ENCODE measurements at regions not wholly inside any gene's neighbourhood (a gene's known extent, or its start where the extent isn't known, plus 50 kb on each side); places are given as distances from the start of the nearest gene placed in this dataset.

DNA sequence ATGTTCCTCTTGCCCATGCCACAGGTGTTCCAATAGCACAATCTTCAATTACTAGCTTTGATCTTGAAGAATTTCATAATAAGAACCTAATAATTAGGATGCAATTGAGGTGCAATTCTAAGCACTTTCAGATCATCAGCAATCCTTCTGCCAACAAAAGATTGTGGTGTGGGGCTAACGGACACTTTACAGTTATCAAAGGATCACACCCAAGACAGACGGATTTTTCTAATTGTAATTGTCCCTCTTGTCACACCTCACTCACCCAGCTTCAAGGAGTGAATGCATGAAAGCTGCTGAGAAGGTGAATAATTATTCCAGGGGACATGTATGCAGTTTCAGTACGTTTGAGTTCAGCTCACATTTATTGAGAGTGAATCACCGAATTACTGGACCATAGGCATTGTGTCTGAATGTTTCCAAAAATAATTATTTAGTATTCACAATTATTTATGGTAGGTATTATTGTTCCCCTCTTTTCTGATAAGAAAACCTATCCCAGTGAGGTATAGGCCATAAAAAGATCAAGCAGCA, 438.5 kb upstream of the TRIB2 start:
- no peak overlapping the region for H3K4me2 ChIP-seq (ENCODE audit: insufficient read depth, low read length)

GRCh38 chr2:12282780-12283695, 433.7 kb upstream of the TRIB2 start:
- no peak overlapping the region for H3K4me2 ChIP-seq (ENCODE audit: insufficient read depth, low read length)
- H3K4me3 ChIP-seq (ENCODE audit: low read depth in 1 of 2, low read length in 2 of 2), result no peak overlapping the region
- H3K27me3 ChIP-seq (ENCODE audit: insufficient read depth, low read length, poor library complexity), result no peaks in the 10 kb centered on the region
- H3K27ac ChIP-seq (ENCODE audit: low read length), result no peak overlapping the region
- DNase-seq (no peak), ATAC-seq (ENCODE audit: insufficient read depth, low read depth) (no peak)
- H3K9me3 ChIP-seq (ENCODE audit: insufficient read depth, low read length, severe bottlenecking), result no peaks in the 10 kb centered on the region
- no peak for TF ChIP-seq EZH2 (IDR thresholded peaks at IDR 0.05; ENCODE audit: borderline replicate concordance, low read depth, low read length, severe bottlenecking)
- H3K36me3 ChIP-seq (ENCODE audit: insufficient read depth, low read length), result no peaks in the 10 kb centered on the region
- H3K4me1 ChIP-seq (ENCODE audit: insufficient read depth, low read length), result no peaks in the 10 kb centered on the region
- H2AFZ ChIP-seq (ENCODE audit: low read depth, low read length), result no peak overlapping the region
- no peaks in the 10 kb centered on the region for H4K20me1 ChIP-seq (ENCODE audit: insufficient read depth, low read length)
- H3K9ac ChIP-seq (ENCODE audit: low read depth, low read length), result no peak overlapping the region
- no peaks in the 10 kb centered on the region for H3K79me2 ChIP-seq (ENCODE audit: insufficient read depth, low read length)

More for the DNA sequence above, 438.5 kb upstream of the TRIB2 start:
- no peak overlapping the region for H2AFZ ChIP-seq (ENCODE audit: low read depth, low read length)
- H3K36me3 ChIP-seq (ENCODE audit: insufficient read depth, low read length), result no peaks in the 10 kb centered on the region
- ATAC-seq (ENCODE audit: insufficient read depth, low read depth) (no peak), DNase-seq (no peak)
- peaks cover 7% of the 10 kb centered on the region; the same call in 1 of the 2 replicates for H3K4me1 ChIP-seq (ENCODE audit: insufficient read depth, low read length)
- no peak overlapping the region for H3K4me3 ChIP-seq (ENCODE audit: low read depth in 1 of 2, low read length in 2 of 2)
- no peaks in the 10 kb centered on the region for H3K27me3 ChIP-seq (ENCODE audit: insufficient read depth, low read length, poor library complexity)
- H3K9me3 ChIP-seq (ENCODE audit: insufficient read depth, low read length, severe bottlenecking), result no peaks in the 10 kb centered on the region
- no peaks in the 10 kb centered on the region for H3K79me2 ChIP-seq (ENCODE audit: insufficient read depth, low read length)
- H4K20me1 ChIP-seq (ENCODE audit: insufficient read depth, low read length), result no peaks in the 10 kb centered on the region
- H3K9ac ChIP-seq (ENCODE audit: low read depth, low read length), result no peak overlapping the region
- H3K27ac ChIP-seq (ENCODE audit: low read length), result no peak overlapping the region
- no peak for TF ChIP-seq CTCF (IDR thresholded peaks at IDR 0.05; ENCODE audit: borderline replicate concordance, extremely low read depth, low read length, poor library complexity, severe bottlenecking)
- no peak for TF ChIP-seq EZH2 (IDR thresholded peaks at IDR 0.05; ENCODE audit: borderline replicate concordance, low read depth, low read length, severe bottlenecking)

DNA sequence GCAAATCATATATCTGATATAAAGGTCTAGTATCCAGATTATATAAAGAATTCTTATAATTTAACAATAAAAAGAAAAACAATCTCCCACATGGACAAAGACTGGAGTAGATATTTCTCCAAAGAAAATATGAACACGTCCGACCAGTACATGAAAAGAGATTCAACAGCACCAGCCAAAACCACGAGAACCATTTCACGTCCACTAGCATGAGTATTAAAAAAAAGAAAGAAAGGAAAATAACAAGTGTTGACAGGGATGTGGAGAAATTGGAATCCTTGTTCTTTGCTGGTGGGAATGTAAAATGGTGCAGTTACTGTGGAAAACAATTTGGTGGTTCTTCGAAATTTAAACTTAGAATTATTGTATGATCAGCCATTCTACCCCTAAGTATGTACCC, 432.7 kb upstream of the TRIB2 start:
- no peak overlapping the region for H2AFZ ChIP-seq (ENCODE audit: low read depth, low read length)
- H3K9me3 ChIP-seq (ENCODE audit: insufficient read depth, low read length, severe bottlenecking), result no peaks in the 10 kb centered on the region
- H3K4me2 ChIP-seq (ENCODE audit: insufficient read depth, low read length), result no peak overlapping the region
- no peaks in the 10 kb centered on the region for H4K20me1 ChIP-seq (ENCODE audit: insufficient read depth, low read length)
- H3K4me1 ChIP-seq (ENCODE audit: insufficient read depth, low read length), result no peaks in the 10 kb centered on the region
- no peaks in the 10 kb centered on the region for H3K27me3 ChIP-seq (ENCODE audit: insufficient read depth, low read length, poor library complexity)
- no peak overlapping the region for H3K27ac ChIP-seq (ENCODE audit: low read length)
- H3K4me3 ChIP-seq (ENCODE audit: low read depth in 1 of 2, low read length in 2 of 2), result no peak overlapping the region
- H3K9ac ChIP-seq (ENCODE audit: low read depth, low read length), result no peak overlapping the region
- DNase-seq (no peak), ATAC-seq (ENCODE audit: insufficient read depth, low read depth) (no peak)
- TF ChIP-seq EZH2 (IDR thresholded peaks at IDR 0.05; ENCODE audit: borderline replicate concordance, low read depth, low read length, severe bottlenecking) (no peak), CTCF (IDR thresholded peaks at IDR 0.05; ENCODE audit: borderline replicate concordance, extremely low read depth, low read length, poor library complexity, severe bottlenecking) (no peak)
- H3K36me3 ChIP-seq (ENCODE audit: insufficient read depth, low read length), result no peaks in the 10 kb centered on the region
- no peaks in the 10 kb centered on the region for H3K79me2 ChIP-seq (ENCODE audit: insufficient read depth, low read length)

- Histone ChIP-seq H3K9ac (ENCODE audit: low read depth, low read length) (no peak overlapping the region), H3K79me2 (ENCODE audit: insufficient read depth, low read length) (no peaks in the 10 kb centered on the region), H3K4me1 (ENCODE audit: insufficient read depth, low read length) (no peaks in the 10 kb centered on the region), H3K9me3 (ENCODE audit: insufficient read depth, low read length, severe bottlenecking) (no peaks in the 10 kb centered on the region), H3K27me3 (ENCODE audit: insufficient read depth, low read length, poor library complexity) (no peaks in the 10 kb centered on the region), H3K4me3 (ENCODE audit: low read depth in 1 of 2, low read length in 2 of 2) (no peak overlapping the region), H4K20me1 (ENCODE audit: insufficient read depth, low read length) (no peaks in the 10 kb centered on the region), H3K36me3 (ENCODE audit: insufficient read depth, low read length) (no peaks in the 10 kb centered on the region), H3K4me2 (ENCODE audit: insufficient read depth, low read length) (no peak overlapping the region), H3K27ac (ENCODE audit: low read length) (no peak overlapping the region), H2AFZ (ENCODE audit: low read depth, low read length) (no peak overlapping the region)
- ATAC-seq (ENCODE audit: insufficient read depth, low read depth) (no peak), DNase-seq (no peak)
- no peak for TF ChIP-seq EZH2 (IDR thresholded peaks at IDR 0.05; ENCODE audit: borderline replicate concordance, low read depth, low read length, severe bottlenecking)
- TF ChIP-seq CTCF (IDR thresholded peaks at IDR 0.05; ENCODE audit: borderline replicate concordance, extremely low read depth, low read length, poor library complexity, severe bottlenecking), result no peak
Measured at GRCh38 chr2:12284487-12284886, 432.2 kb upstream of the TRIB2 start.
